AG04449 (cell line): ENCODE measurements at regions not wholly inside any gene's neighbourhood (a gene's known extent, or its start where the extent isn't known, plus 50 kb on each side); places are given as distances from the start of the nearest gene placed in this dataset.

ENCODE experiments used
- CTCF ChIA-PET: fragments of 350-600 bp; formaldehyde crosslinking; extraction: SDS; loops from one replicate; lab custom pipeline; 2021; ENCODE audit warnings: antibody characterized with exemption; lab: Yijun Ruan, JAX
- POLR2A ChIA-PET: fragments of 400-600, 350-600 bp; formaldehyde crosslinking; extraction: SDS; loops from one replicate; lab custom pipeline; 2020; ENCODE audit warnings: antibody characterized with exemption, inconsistent platforms; lab: Yijun Ruan, JAX
- DNase-seq: peaks from one replicate; pipeline ENCODE4 v3.0.0-alpha.2; 2010; ENCODE audit warnings: low read depth, low spot score
- H3K4me3 ChIP-seq: 2 replicates; pipeline ENCODE4 v1.5.1; 2011; ENCODE audit warnings: low read depth, mild to moderate bottlenecking, control low read depth, low read length
- CTCF ChIP-seq: IDR thresholded peaks from one replicate; pipeline ENCODE4 v1.5.1; 2011; ENCODE audit warnings: mild to moderate bottlenecking, moderate library complexity, low read length, control low read depth, inconsistent platforms; ENCODE audit not compliant: insufficient read depth; ENCODE audit errors: missing control alignments

GRCh38 chr3:28171962-28172361 lies 69.5 kb upstream of the CMC1 start:
- H3K4me3 ChIP-seq: no peak overlapping the region
- DNase-seq: no peak
- TF ChIP-seq CTCF: no peak
- CTCF ChIA-PET: no interaction called here
- POLR2A ChIA-PET: no interaction called here

GRCh38 chr3:28172748-28173147 lies 68.7 kb upstream of the CMC1 start:
- ChIA-PET POLR2A (no interaction called here), CTCF (no interaction called here)
- TF ChIP-seq CTCF: no peak
- no peak for DNase-seq
- no peak overlapping the region for H3K4me3 ChIP-seq

GRCh38 chr3:28173836-28174235 lies 67.6 kb upstream of the CMC1 start:
- POLR2A ChIA-PET: no interaction called here
- TF ChIP-seq CTCF: no peak
- no peak overlapping the region for H3K4me3 ChIP-seq
- no peak for DNase-seq
- CTCF ChIA-PET: no interaction called here

- ChIA-PET POLR2A (no interaction called here), CTCF (no interaction called here)
- DNase-seq: no peak
Observed at GRCh38 chr3:28186748-28187147, 54.7 kb upstream of the CMC1 start.

GRCh38 chr3:28188686-28189085 lies 52.7 kb upstream of the CMC1 start:
- DNase-seq: no peak
- ChIA-PET CTCF (no interaction called here), POLR2A (no interaction called here)
- no peak for TF ChIP-seq CTCF
- H3K4me3 ChIP-seq: no peak overlapping the region

More at GRCh38 chr3:28186748-28187147, 54.7 kb upstream of the CMC1 start:
- TF ChIP-seq CTCF: no peak
- H3K4me3 ChIP-seq: no peak overlapping the region

- TF ChIP-seq CTCF: no peak
- DNase-seq: no peak
- CTCF ChIA-PET: no interaction called here
- no peak overlapping the region for H3K4me3 ChIP-seq
- POLR2A ChIA-PET: no interaction called here
Observed at GRCh38 chr3:28191363-28191762, 50.1 kb upstream of the CMC1 start.
